H9 (cell line): ENCODE measurements at regions not wholly inside any gene's neighbourhood (a gene's known extent, or its start where the extent isn't known, plus 50 kb on each side); places are given as distances from the start of the nearest gene placed in this dataset.

Experiments used
- DNase-seq: peaks from one replicate; pipeline ENCODE4 v3.0.0-alpha.2; 2017
- H2AFZ ChIP-seq: one replicate; pipeline ENCODE4 v1.6.1; 2013; ENCODE audit warnings: mild to moderate bottlenecking, low read length, control low read depth, moderate library complexity
- H2AK5ac ChIP-seq: 2 replicates; pipeline ENCODE4 v1.6.1; 2013; ENCODE audit warnings: low read length, control low read depth, mixed read lengths; ENCODE audit not compliant: insufficient read length
- H2BK120ac ChIP-seq: one replicate; pipeline ENCODE4 v1.6.1; 2013; ENCODE audit warnings: low read depth, mild to moderate bottlenecking, low read length, control low read depth, inconsistent platforms; ENCODE audit not compliant: poor library complexity, severe bottlenecking
- H2BK12ac ChIP-seq: 2 replicates; pipeline ENCODE4 v1.6.1; 2013; ENCODE audit warnings: low read length, control low read depth, mixed read lengths, low read depth; ENCODE audit not compliant: insufficient read length
- H2BK15ac ChIP-seq: 2 replicates; pipeline ENCODE4 v1.6.1; 2013; ENCODE audit warnings: low read depth, low read length, control low read depth
- H2BK20ac ChIP-seq: one replicate; pipeline ENCODE4 v1.6.1; 2013; ENCODE audit warnings: low read depth, mild to moderate bottlenecking, low read length, control low read depth, inconsistent platforms; ENCODE audit not compliant: poor library complexity, severe bottlenecking
- H2BK5ac ChIP-seq: 2 replicates; pipeline ENCODE4 v1.6.1; 2013; ENCODE audit warnings: low read length, control low read depth, mixed read lengths; ENCODE audit not compliant: insufficient read length
- H3K14ac ChIP-seq: 2 replicates; pipeline ENCODE4 v1.6.1; 2013; ENCODE audit warnings: low read length, control low read depth; ENCODE audit not compliant: insufficient read depth
- H3K18ac ChIP-seq: 2 replicates; pipeline ENCODE4 v1.6.1; 2013; ENCODE audit warnings: low read depth, mild to moderate bottlenecking, mixed read lengths, low read length, control low read depth; ENCODE audit not compliant: insufficient read length
- H3K23ac ChIP-seq: 2 replicates; pipeline ENCODE4 v1.6.1; 2013; ENCODE audit warnings: low read length, control low read depth, mixed read lengths, low read depth; ENCODE audit not compliant: insufficient read length
- H3K23me2 ChIP-seq: 2 replicates; pipeline ENCODE4 v1.6.1; 2013; ENCODE audit warnings: low read depth, mild to moderate bottlenecking, mixed read lengths, low read length, control low read depth; ENCODE audit not compliant: insufficient read length, poor library complexity, severe bottlenecking
- H3K27ac ChIP-seq: 2 replicates; pipeline ENCODE4 v1.5.1; 2013; ENCODE audit warnings: low read length, control low read depth, mixed read lengths, low read depth; ENCODE audit not compliant: insufficient read length
- H3K27me3 ChIP-seq: 2 replicates; pipeline ENCODE4 v1.6.1; 2013; ENCODE audit warnings: low read length, control low read depth, inconsistent platforms; ENCODE audit not compliant: insufficient read depth
- H3K4ac ChIP-seq: 2 replicates; pipeline ENCODE4 v1.6.1; 2013; ENCODE audit warnings: low read depth, mild to moderate bottlenecking, control low read depth, inconsistent platforms, low read length, moderate library complexity
- H3K4me1 ChIP-seq: 2 replicates; pipeline ENCODE4 v1.6.1; 2013; ENCODE audit warnings: low read length, control low read depth, inconsistent platforms; ENCODE audit not compliant: insufficient read depth
- H3K4me2 ChIP-seq: 2 replicates; pipeline ENCODE4 v1.6.1; 2013; ENCODE audit warnings: low read length, control low read depth, mixed read lengths; ENCODE audit not compliant: insufficient read length, insufficient read depth
- H3K56ac ChIP-seq: 2 replicates; pipeline ENCODE4 v1.6.1; 2013; ENCODE audit warnings: low read depth, mild to moderate bottlenecking, mixed read lengths, low read length, control low read depth; ENCODE audit not compliant: insufficient read length
- H3K79me1 ChIP-seq: 2 replicates; pipeline ENCODE4 v1.6.1; 2013; ENCODE audit warnings: low read depth, mild to moderate bottlenecking, moderate library complexity, low read length, control low read depth, inconsistent platforms; ENCODE audit not compliant: insufficient read depth, poor library complexity, severe bottlenecking
- H3K79me2 ChIP-seq: 2 replicates; pipeline ENCODE4 v1.6.1; 2013; ENCODE audit warnings: low read length, control low read depth, inconsistent platforms; ENCODE audit not compliant: insufficient read depth
- H3K9ac ChIP-seq: 2 replicates; pipeline ENCODE4 v1.6.1; 2013; ENCODE audit warnings: low read length, control low read depth, mixed read lengths; ENCODE audit not compliant: insufficient read length; ENCODE audit errors: extremely low read depth
- H3K9me3 ChIP-seq: one replicate; pipeline ENCODE4 v1.6.1; 2013; ENCODE audit warnings: low read depth, low read length, inconsistent platforms; ENCODE audit not compliant: control insufficient read depth
- H3T11ph ChIP-seq: one replicate; pipeline ENCODE4 v1.6.1; 2013; ENCODE audit warnings: mild to moderate bottlenecking, low read length, control low read depth, inconsistent platforms
- H4K20me1 ChIP-seq: one replicate; pipeline ENCODE4 v1.6.1; 2013; ENCODE audit not compliant: control insufficient read depth, insufficient read length, insufficient read depth
- H4K5ac ChIP-seq: 2 replicates; pipeline ENCODE4 v1.6.1; 2013; ENCODE audit warnings: low read depth, mild to moderate bottlenecking, mixed read lengths, low read length, control low read depth; ENCODE audit not compliant: insufficient read length
- H4K8ac ChIP-seq: replicated peaks from 2 replicates; pipeline ENCODE4 v1.6.1; 2013; ENCODE audit warnings: low read length, control low read depth, mixed read lengths, low read depth; ENCODE audit not compliant: insufficient read length
- H4K91ac ChIP-seq: 2 replicates; pipeline ENCODE4 v1.6.1; 2013; ENCODE audit warnings: low read depth, mild to moderate bottlenecking, moderate library complexity, mixed read lengths, low read length, control low read depth; ENCODE audit not compliant: insufficient read length
- H3K27ac Mint-ChIP-seq, 3 experiments: 2 replicates in 2 of 3; 3 replicates in 1 of 3; pipeline ENCODE4 v1.8.0; 2020 to 2021; ENCODE audit warnings: mixed read lengths in 3 of 3, mild to moderate bottlenecking in 1 of 3, moderate library complexity in 1 of 3
- H3K27me3 Mint-ChIP-seq: 2 replicates; pipeline ENCODE4 v1.8.0; 2021; ENCODE audit warnings: low read depth, mild to moderate bottlenecking, moderate library complexity, mixed read lengths
- H3K36me3 Mint-ChIP-seq, 3 experiments: 2 replicates in 2 of 3; 3 replicates in 1 of 3; pipeline ENCODE4 v1.8.0; 2020 to 2021; ENCODE audit warnings: low read depth in 3 of 3, mixed read lengths in 3 of 3; ENCODE audit not compliant: insufficient read depth in 1 of 3
- H3K4me1 Mint-ChIP-seq, 2 experiments: 2 replicates each; pipeline ENCODE4 v1.8.0; 2020; ENCODE audit warnings: mixed read lengths in 2 of 2
- H3K4me3 Mint-ChIP-seq, 2 experiments: 2 replicates in 1 of 2; 3 replicates in 1 of 2; pipeline ENCODE4 v1.8.0; 2020 to 2021; ENCODE audit warnings: mild to moderate bottlenecking in 2 of 2, mixed read lengths in 2 of 2, moderate library complexity in 1 of 2
- H3K9me3 Mint-ChIP-seq, 2 experiments: 2 replicates in 1 of 2; 3 replicates in 1 of 2; pipeline ENCODE4 v1.8.0; 2020; ENCODE audit warnings: mild to moderate bottlenecking in 2 of 2, mixed read lengths in 2 of 2, moderate library complexity in 1 of 2
- CTCF ChIP-seq: fragments of 200-600 bp; sonication (generic); conservative IDR thresholded peaks from 3 replicates; pipeline ENCODE4 v1.8.0; 2021; ENCODE audit warnings: antibody characterized with exemption, mild to moderate bottlenecking

GRCh38 chr17:51560398-51560797, 300.1 kb downstream of the UTP18 start:
- H3K14ac ChIP-seq = no peak overlapping the region
- no peak for DNase-seq
- no peak overlapping the region for H4K8ac ChIP-seq
- no peak overlapping the region for H3T11ph ChIP-seq
- no peaks in the 10 kb centered on the region for H3K79me1 ChIP-seq
- H3K4ac ChIP-seq = no peak overlapping the region
- no peak overlapping the region for H2BK120ac ChIP-seq
- H3K4me2 ChIP-seq = no peak overlapping the region
- no peaks in the 10 kb centered on the region for H3K9me3 Mint-ChIP-seq
- H3K27me3 ChIP-seq = no peaks in the 10 kb centered on the region
- no peak overlapping the region for H4K5ac ChIP-seq
- no peak overlapping the region for H2BK15ac ChIP-seq
- no peaks in the 10 kb centered on the region for H3K4me1 Mint-ChIP-seq
- H2BK5ac ChIP-seq = no peak overlapping the region
- H3K23me2 ChIP-seq = no peaks in the 10 kb centered on the region
- H3K27ac ChIP-seq = no peak overlapping the region
- H3K27me3 Mint-ChIP-seq = peaks cover 3% of the 10 kb centered on the region
- H3K23ac ChIP-seq = no peak overlapping the region
- H2AK5ac ChIP-seq = no peak overlapping the region
- H3K79me2 ChIP-seq = no peaks in the 10 kb centered on the region
- H4K20me1 ChIP-seq = no peaks in the 10 kb centered on the region
- no peak overlapping the region for H2BK12ac ChIP-seq
- H3K4me1 ChIP-seq = no peaks in the 10 kb centered on the region
- H3K56ac ChIP-seq = no peak overlapping the region
- TF ChIP-seq CTCF = no peak
- H2AFZ ChIP-seq = no peak overlapping the region
- no peaks in the 10 kb centered on the region for H3K9me3 ChIP-seq
- H3K18ac ChIP-seq = no peak overlapping the region
- H3K27ac Mint-ChIP-seq = no peak overlapping the region; a peak in 1 of 7 replicates
- no peaks in the 10 kb centered on the region for H3K36me3 Mint-ChIP-seq
- H4K91ac ChIP-seq = no peak overlapping the region
- no peak overlapping the region for H3K9ac ChIP-seq
- H2BK20ac ChIP-seq = no peak overlapping the region
- H3K4me3 Mint-ChIP-seq = no peak overlapping the region
